Endothelial cell of umbilical vein (primary cell): ENCODE measurements at regions not wholly inside any gene's neighbourhood (a gene's known extent, or its start where the extent isn't known, plus 50 kb on each side); places are given as distances from the start of the nearest gene placed in this dataset.

Experiments
- BruUV-seq: library from RNA; stranded (reverse); fragments of 400-500 nt; replicated peaks from 2 replicates; lab custom pipeline; 2021; lab: Mats Ljungman, UMichigan
- CTCF ChIA-PET: fragments of 300-600, 350-600 bp; sonication (Branson Sonifier 250); formaldehyde crosslinking; loops from one replicate; lab custom pipeline; 2021; ENCODE audit warnings: antibody characterized with exemption, inconsistent platforms; lab: Charles Lee
- POLR2A ChIA-PET: fragments of 300-600, 350-600 bp; sonication (Branson Sonifier 250); formaldehyde crosslinking; loops from one replicate; lab custom pipeline; 2021; ENCODE audit warnings: antibody characterized with exemption, inconsistent platforms; lab: Charles Lee
- DNase-seq: peaks from one replicate; pipeline ENCODE4 v3.0.0-alpha.2; 2011; ENCODE audit warnings: low read depth, low spot score
- FAIRE-seq: peaks from 2 replicates; lab custom pipeline; 2011; peaks lifted over from hg19 to GRCh38; lab: Jason Lieb, UNC
- H2AFZ ChIP-seq: 2 replicates; pipeline ENCODE4 v1.6.0; 2012; ENCODE audit warnings: low read depth, low read length, control low read depth, inconsistent platforms
- H3K27ac ChIP-seq: 2 replicates; pipeline ENCODE4 v1.5.1; 2011; ENCODE audit warnings: low read depth, mild to moderate bottlenecking, control low read depth, low read length, moderate library complexity; ENCODE audit not compliant: insufficient read depth
- H3K27me3 ChIP-seq, 2 experiments: 2 replicates each; pipeline versions ENCODE4 v1.6.0 to v1.6.1; 2011; ENCODE audit warnings: low read length in 2 of 2, mixed read lengths in 1 of 2; ENCODE audit not compliant: control insufficient read depth in 2 of 2, insufficient read depth in 2 of 2
- H3K36me3 ChIP-seq, 2 experiments: 2 replicates in 1 of 2; 3 replicates in 1 of 2; pipeline ENCODE4 v1.5.1; 2011; ENCODE audit warnings: low read length in 2 of 2, mild to moderate bottlenecking in 1 of 2, moderate library complexity in 1 of 2; ENCODE audit not compliant: control insufficient read depth in 2 of 2, insufficient read depth in 2 of 2; ENCODE audit errors: extremely low read depth in 1 of 2
- H3K4me1 ChIP-seq: 3 replicates; pipeline ENCODE4 v1.5.1; 2011; ENCODE audit warnings: mild to moderate bottlenecking, low read length; ENCODE audit not compliant: control insufficient read depth, insufficient read depth; ENCODE audit errors: extremely low read depth
- H3K4me2 ChIP-seq: 2 replicates; pipeline ENCODE4 v1.6.1; 2011; ENCODE audit warnings: low read length, control low read depth, mixed read lengths; ENCODE audit not compliant: insufficient read depth
- H3K4me3 ChIP-seq, 3 experiments: fragments of 200-600 bp in 1 of 3; sonication (generic), shearing (Covaris generic) in 1 of 3; replicated peaks in 1 of 3; 2 replicates each; pipeline ENCODE4 v1.5.1; 2011 to 2016; ENCODE audit warnings: control low read depth in 3 of 3, low read length in 3 of 3, mild to moderate bottlenecking in 2 of 3, inconsistent platforms in 1 of 3, low read depth in 1 of 3, moderate library complexity in 1 of 3; ENCODE audit not compliant: insufficient read depth in 1 of 3
- H3K79me2 ChIP-seq: 2 replicates; pipeline ENCODE4 v1.6.0; 2012; ENCODE audit warnings: low read length, inconsistent platforms; ENCODE audit not compliant: control insufficient read depth, insufficient read depth
- H3K9ac ChIP-seq: replicated peaks from 2 replicates; pipeline ENCODE3; 2011; ENCODE audit warnings: low read length, control low read depth; ENCODE audit not compliant: insufficient read depth; ENCODE audit errors: extremely low read depth
- H3K9me1 ChIP-seq: replicated peaks from 3 replicates; pipeline ENCODE4 v1.6.0; 2011; ENCODE audit warnings: mild to moderate bottlenecking, low read length; ENCODE audit not compliant: control insufficient read depth, insufficient read depth; ENCODE audit errors: extremely low read depth
- H3K9me3 ChIP-seq: replicated peaks from 2 replicates; pipeline ENCODE4 v1.5.1; 2012; ENCODE audit warnings: low read length, inconsistent platforms; ENCODE audit not compliant: control insufficient read depth, insufficient read depth
- H4K20me1 ChIP-seq: replicated peaks from 2 replicates; pipeline ENCODE3; 2011; ENCODE audit warnings: mild to moderate bottlenecking, low read length; ENCODE audit not compliant: control insufficient read depth, insufficient read depth; ENCODE audit errors: extremely low read depth
- EZH2 ChIP-seq: IDR thresholded peaks from 2 replicates; pipeline ENCODE4 v1.6.1; 2012; ENCODE audit warnings: borderline replicate concordance, low read depth, mild to moderate bottlenecking, moderate library complexity, low read length, inconsistent platforms; ENCODE audit not compliant: severe bottlenecking
- FOS ChIP-seq: IDR thresholded peaks from 2 replicates; pipeline ENCODE4 v1.6.1; 2011; ENCODE audit warnings: mild to moderate bottlenecking, low read length, moderate library complexity, borderline replicate concordance; ENCODE audit not compliant: insufficient read depth
- GATA2 ChIP-seq: IDR thresholded peaks from 2 replicates; pipeline ENCODE4 v1.7.0; 2011; ENCODE audit warnings: low read depth, mild to moderate bottlenecking, moderate library complexity, mixed read lengths, low read length; ENCODE audit not compliant: insufficient read length, insufficient read depth
- JUN ChIP-seq: IDR thresholded peaks from 2 replicates; pipeline ENCODE4 v1.6.1; 2011; ENCODE audit warnings: borderline replicate concordance, low read depth; ENCODE audit not compliant: insufficient read length, insufficient read depth
- MYC ChIP-seq: IDR thresholded peaks from one replicate; pipeline ENCODE4 v1.6.1; 2011; ENCODE audit warnings: mild to moderate bottlenecking, low read depth, low read length
- POLR2A ChIP-seq: IDR thresholded peaks from 2 replicates; pipeline ENCODE4 v1.6.1; 2012; ENCODE audit warnings: low read depth, mild to moderate bottlenecking, control low read depth, low read length
- POLR2AphosphoS5 ChIP-seq: IDR thresholded peaks from 2 replicates; pipeline ENCODE4 v1.6.1; 2012; ENCODE audit warnings: low read depth, mild to moderate bottlenecking, control low read depth, low read length, moderate library complexity; ENCODE audit not compliant: insufficient read depth
- dilution Hi-C: fragments of 300-500 bp; cut with MboI; formaldehyde crosslinking; loops from one replicate; pipeline ENCODE4 v1.15.0; 2019; ENCODE audit warnings: low sequenced_read_pairs; ENCODE audit not compliant: extremely low pct_ligation_motif_present
- intact Hi-C: fragments of 100-400 bp; cut with micrococcal nuclease; formaldehyde crosslinking; loops from one replicate; pipeline ENCODE4 v1.10.0; 2022
- TF ChIP-seq, protein P1 (sequence below), 2 donors: IDR thresholded peaks; 1 replicate in 1 of 2; 2 replicates in 1 of 2; pipeline ENCODE4 v1.5.1; 2011; ENCODE audit warnings: low read length in 2 of 2, mild to moderate bottlenecking in 2 of 2, moderate library complexity in 2 of 2, control low read depth in 1 of 2, inconsistent platforms in 1 of 2, low read depth in 1 of 2; ENCODE audit not compliant: insufficient read depth in 1 of 2; ENCODE audit errors: extremely low read depth in 1 of 2
- TF ChIP-seq, protein P2 (sequence below): IDR thresholded peaks from 2 replicates; pipeline ENCODE4 v1.6.1; 2011; ENCODE audit not compliant: insufficient read depth, insufficient read length

DNA sequence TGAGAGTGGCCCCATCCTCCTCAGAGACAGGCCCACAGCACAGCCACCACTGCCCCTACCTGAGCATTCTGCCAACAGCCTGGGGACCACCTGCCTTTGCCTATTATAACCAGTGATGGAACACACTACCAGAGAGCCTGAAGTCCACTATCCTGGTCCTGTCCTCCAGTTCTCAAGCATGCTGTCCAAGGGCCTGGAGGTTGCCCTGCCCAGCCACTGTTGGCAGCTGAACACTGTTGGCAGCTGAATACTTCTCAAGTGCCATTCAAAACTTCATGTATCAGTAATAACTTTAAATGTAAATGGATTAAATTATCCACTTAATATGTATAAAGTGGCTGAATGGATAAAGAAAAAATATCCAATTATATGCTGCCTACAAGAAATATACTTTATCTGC is 194.3 kb upstream of the JADE1 start:
- dilution Hi-C loops (no loop called here), intact Hi-C loops (no loop called here)
- Histone ChIP-seq H3K9me3 (no peaks in the 10 kb centered on the region), H3K27ac (no peak overlapping the region), H3K79me2 (no peaks in the 10 kb centered on the region), H3K9me1 (no peaks in the 10 kb centered on the region), H3K4me1 (no peaks in the 10 kb centered on the region), H3K9ac (no peak overlapping the region), H2AFZ (no peak overlapping the region), H3K4me3 (no peak overlapping the region), H3K36me3 (no peaks in the 10 kb centered on the region), H3K4me2 (no peak overlapping the region), H4K20me1 (no peaks in the 10 kb centered on the region), H3K27me3 (no peaks in the 10 kb centered on the region)
- CTCF ChIA-PET, result no interaction called here
- POLR2A ChIA-PET, result no interaction called here
- no peak for TF ChIP-seq EZH2
- DNase-seq (no peak), FAIRE-seq (no peak)
- no TSS peak for BruUV-seq

DNA sequence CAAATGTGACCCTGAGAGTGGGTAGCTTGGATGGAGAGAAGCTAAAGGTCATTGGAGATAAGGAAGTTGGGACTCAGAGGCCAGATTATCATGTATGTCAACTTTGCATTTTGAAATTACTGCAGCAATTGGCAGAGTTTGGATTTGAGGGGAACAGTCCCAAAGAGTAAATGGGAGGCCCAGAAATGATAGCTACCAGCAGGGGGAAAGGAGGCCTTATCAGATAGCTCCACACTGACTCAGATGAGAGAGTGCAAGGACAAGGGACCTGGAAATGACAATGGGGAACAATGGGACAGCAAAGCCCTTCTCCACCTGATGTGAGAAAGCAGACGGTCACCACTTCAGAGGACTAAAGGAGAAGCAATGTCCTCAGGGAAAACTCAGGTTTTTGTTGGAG is 201.5 kb upstream of the JADE1 start:
- BruUV-seq, result no TSS peak
- TF ChIP-seq, protein P1, sequence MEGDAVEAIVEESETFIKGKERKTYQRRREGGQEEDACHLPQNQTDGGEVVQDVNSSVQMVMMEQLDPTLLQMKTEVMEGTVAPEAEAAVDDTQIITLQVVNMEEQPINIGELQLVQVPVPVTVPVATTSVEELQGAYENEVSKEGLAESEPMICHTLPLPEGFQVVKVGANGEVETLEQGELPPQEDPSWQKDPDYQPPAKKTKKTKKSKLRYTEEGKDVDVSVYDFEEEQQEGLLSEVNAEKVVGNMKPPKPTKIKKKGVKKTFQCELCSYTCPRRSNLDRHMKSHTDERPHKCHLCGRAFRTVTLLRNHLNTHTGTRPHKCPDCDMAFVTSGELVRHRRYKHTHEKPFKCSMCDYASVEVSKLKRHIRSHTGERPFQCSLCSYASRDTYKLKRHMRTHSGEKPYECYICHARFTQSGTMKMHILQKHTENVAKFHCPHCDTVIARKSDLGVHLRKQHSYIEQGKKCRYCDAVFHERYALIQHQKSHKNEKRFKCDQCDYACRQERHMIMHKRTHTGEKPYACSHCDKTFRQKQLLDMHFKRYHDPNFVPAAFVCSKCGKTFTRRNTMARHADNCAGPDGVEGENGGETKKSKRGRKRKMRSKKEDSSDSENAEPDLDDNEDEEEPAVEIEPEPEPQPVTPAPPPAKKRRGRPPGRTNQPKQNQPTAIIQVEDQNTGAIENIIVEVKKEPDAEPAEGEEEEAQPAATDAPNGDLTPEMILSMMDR (IDR thresholded peaks at IDR 0.05; ENCODE audit: extremely low read depth in 1 of 2, insufficient read depth in 1 of 2, low read depth in 1 of 2, low read length in 2 of 2), result no peak
- TF ChIP-seq FOS (no peak), JUN (no peak), POLR2A (no peak), POLR2AphosphoS5 (no peak), EZH2 (no peak), MYC (no peak), GATA2 (no peak)
- TF ChIP-seq, protein P2, sequence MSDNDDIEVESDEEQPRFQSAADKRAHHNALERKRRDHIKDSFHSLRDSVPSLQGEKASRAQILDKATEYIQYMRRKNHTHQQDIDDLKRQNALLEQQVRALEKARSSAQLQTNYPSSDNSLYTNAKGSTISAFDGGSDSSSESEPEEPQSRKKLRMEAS, result no peak
- FAIRE-seq, result no peak

More for the DNA sequence above, 201.5 kb upstream of the JADE1 start:
- H3K36me3 ChIP-seq, result no peaks in the 10 kb centered on the region
- DNase-seq, result no peak
- H3K9me3 ChIP-seq, result no peaks in the 10 kb centered on the region
- H3K27me3 ChIP-seq, result no peaks in the 10 kb centered on the region
- H4K20me1 ChIP-seq, result no peaks in the 10 kb centered on the region
- no peak overlapping the region for H3K9ac ChIP-seq
- no peaks in the 10 kb centered on the region for H3K9me1 ChIP-seq
- H3K4me3 ChIP-seq, result no peak overlapping the region
- no peaks in the 10 kb centered on the region for H3K79me2 ChIP-seq
- no peak overlapping the region for H3K27ac ChIP-seq
- H3K4me2 ChIP-seq, result no peak overlapping the region
- dilution Hi-C loops, result no loop called here
- H2AFZ ChIP-seq, result no peak overlapping the region
- no peaks in the 10 kb centered on the region for H3K4me1 ChIP-seq
- POLR2A ChIA-PET, result no interaction called here
- CTCF ChIA-PET, result interaction anchor here (1.5 kb wide), 1 partner anchor 154 kb away, joined by 3 read pairs; no protein-coding TSS in a partner anchor
- intact Hi-C loops, result no loop called here
